ENCODE measurements at regions not wholly inside any gene's neighbourhood (a gene's known extent, or its start where the extent isn't known, plus 50 kb on each side); places are given as distances from the start of the nearest gene placed in this dataset.

- no peak for TF ChIP-seq TAF1 (IDR thresholded peaks at IDR 0.05; ENCODE audit: borderline replicate concordance, low read depth, low read length)
- no peak for TF ChIP-seq CTCF (IDR thresholded peaks at IDR 0.05)
- peak; percentile 52 for TF ChIP-seq NFIC (IDR thresholded peaks at IDR 0.05; ENCODE audit: borderline replicate concordance)
- no peak for TF ChIP-seq FOXJ3 (CRISPR knock-in tag; IDR thresholded peaks at IDR 0.05)
- TF ChIP-seq TEAD4 (IDR thresholded peaks at IDR 0.05; ENCODE audit: borderline replicate concordance, insufficient read depth) = no peak
- TF ChIP-seq ELF1 (IDR thresholded peaks at IDR 0.05) = no peak; the same call in 1 of the 2 replicates
- TF ChIP-seq RFX5 (IDR thresholded peaks at IDR 0.05; ENCODE audit: low read length) = no peak
- TF ChIP-seq CHD2 (IDR thresholded peaks at IDR 0.05; ENCODE audit: low read length, partially characterized antibody) = no peak
- no peak for TF ChIP-seq USF2 (IDR thresholded peaks at IDR 0.05; ENCODE audit: borderline replicate concordance, low read depth, low read length)
- TF ChIP-seq MXI1 (IDR thresholded peaks at IDR 0.05; ENCODE audit: low read depth, low read length) = no peak
- TF ChIP-seq TCF12 (IDR thresholded peaks at IDR 0.05) = peak; percentile 56; the same call in 1 of the 2 replicates
- 0 out of 2 replicates have a peak, but pooled peaks have one; percentile 14 for TF ChIP-seq MAX (IDR thresholded peaks at IDR 0.05; ENCODE audit: low read depth)
- TF ChIP-seq PBX3 (IDR thresholded peaks at IDR 0.05) = peak; percentile 66
- no peak for TF ChIP-seq MEF2A (IDR thresholded peaks at IDR 0.05; ENCODE audit: borderline replicate concordance, low read depth)
- TF ChIP-seq RCOR1 (IDR thresholded peaks at IDR 0.05; ENCODE audit: low read length) = no peak
- peak; percentile 37; the same call in 1 of the 2 replicates for TF ChIP-seq RXRA (IDR thresholded peaks at IDR 0.05; ENCODE audit: borderline replicate concordance, low read depth)
- no peak for TF ChIP-seq RAD21 (IDR thresholded peaks at IDR 0.05; ENCODE audit: low read length)
- TF ChIP-seq, protein P1, sequence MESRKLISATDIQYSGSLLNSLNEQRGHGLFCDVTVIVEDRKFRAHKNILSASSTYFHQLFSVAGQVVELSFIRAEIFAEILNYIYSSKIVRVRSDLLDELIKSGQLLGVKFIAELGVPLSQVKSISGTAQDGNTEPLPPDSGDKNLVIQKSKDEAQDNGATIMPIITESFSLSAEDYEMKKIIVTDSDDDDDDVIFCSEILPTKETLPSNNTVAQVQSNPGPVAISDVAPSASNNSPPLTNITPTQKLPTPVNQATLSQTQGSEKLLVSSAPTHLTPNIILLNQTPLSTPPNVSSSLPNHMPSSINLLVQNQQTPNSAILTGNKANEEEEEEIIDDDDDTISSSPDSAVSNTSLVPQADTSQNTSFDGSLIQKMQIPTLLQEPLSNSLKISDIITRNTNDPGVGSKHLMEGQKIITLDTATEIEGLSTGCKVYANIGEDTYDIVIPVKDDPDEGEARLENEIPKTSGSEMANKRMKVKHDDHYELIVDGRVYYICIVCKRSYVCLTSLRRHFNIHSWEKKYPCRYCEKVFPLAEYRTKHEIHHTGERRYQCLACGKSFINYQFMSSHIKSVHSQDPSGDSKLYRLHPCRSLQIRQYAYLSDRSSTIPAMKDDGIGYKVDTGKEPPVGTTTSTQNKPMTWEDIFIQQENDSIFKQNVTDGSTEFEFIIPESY (IDR thresholded peaks at IDR 0.05; ENCODE audit: borderline replicate concordance, low read depth) = no peak
- no peak for TF ChIP-seq GATA2 (CRISPR knock-in tag; IDR thresholded peaks at IDR 0.05)
- no peak for TF ChIP-seq EZH2phosphoT487 (IDR thresholded peaks at IDR 0.05; ENCODE audit: borderline replicate concordance, low read depth)
- no peak for TF ChIP-seq POLR2AphosphoS5 (IDR thresholded peaks at IDR 0.05; ENCODE audit: low read depth, low read length)
- no peak for TF ChIP-seq FOXM1 (IDR thresholded peaks at IDR 0.05; ENCODE audit: low read depth)
These were observed 59.6 kb upstream of the RASSF6 start (continued) for GRCh38 chr4:73679836-73680235.
